ENCODE measurements at regions not wholly inside any gene's neighbourhood (a gene's known extent, or its start where the extent isn't known, plus 50 kb on each side); places are given as distances from the start of the nearest gene placed in this dataset.

GRCh38 chr5:63697811-63698210 is 264.4 kb downstream of the HTR1A start:
- TF ChIP-seq ZNF425 (CRISPR knock-in tag; conservative IDR thresholded peaks at IDR 0.05) (no peak), SMAD3 (CRISPR knock-in tag; IDR thresholded peaks at IDR 0.05; ENCODE audit: borderline replicate concordance) (no peak), ZNF532 (CRISPR knock-in tag; IDR thresholded peaks at IDR 0.05; ENCODE audit: borderline replicate concordance) (no peak), GABPB1 (CRISPR knock-in tag; IDR thresholded peaks at IDR 0.05) (no peak), ZSCAN18 (CRISPR knock-in tag; IDR thresholded peaks at IDR 0.05) (no peak), CDX4 (CRISPR knock-in tag; IDR thresholded peaks at IDR 0.05; ENCODE audit: borderline replicate concordance) (no peak), ZMAT4 (CRISPR knock-in tag; IDR thresholded peaks at IDR 0.05) (no peak), ZBTB21 (CRISPR knock-in tag; IDR thresholded peaks at IDR 0.05; ENCODE audit: borderline replicate concordance) (no peak), TCF7 (CRISPR knock-in tag; IDR thresholded peaks at IDR 0.05; ENCODE audit: low read depth) (no peak), NFE2L1 (CRISPR knock-in tag; IDR thresholded peaks at IDR 0.05) (no peak), RORB (CRISPR knock-in tag; IDR thresholded peaks at IDR 0.05) (no peak), ZNF121 (CRISPR knock-in tag; IDR thresholded peaks at IDR 0.05) (no peak), NFYB (CRISPR knock-in tag; conservative IDR thresholded peaks at IDR 0.05; ENCODE audit: low read depth) (no peak), FOXJ3 (CRISPR knock-in tag; IDR thresholded peaks at IDR 0.05; ENCODE audit: borderline replicate concordance) (no peak), GRHL2 (CRISPR knock-in tag; IDR thresholded peaks at IDR 0.05; ENCODE audit: insufficient replicate concordance, severe bottlenecking) (no peak), E2F5 (CRISPR knock-in tag; IDR thresholded peaks at IDR 0.05) (no peak)
- ChIA-PET POLR2A (no interaction called here), CTCF (no interaction called here)
- H3K36me3 Mint-ChIP-seq, result no peaks in the 10 kb centered on the region
- DNase-seq (ENCODE audit: low spot score), result no peak
- no peaks in the 10 kb centered on the region for H3K9me3 Mint-ChIP-seq
- H3K4me3 Mint-ChIP-seq, result no peak overlapping the region
- no peaks in the 10 kb centered on the region for H3K4me1 Mint-ChIP-seq
- no peak for ATAC-seq
- no peaks in the 10 kb centered on the region for H3K27me3 Mint-ChIP-seq (ENCODE audit: low read depth)
- H3K27ac Mint-ChIP-seq, result no peak overlapping the region

- TF ChIP-seq NFYB (CRISPR knock-in tag; conservative IDR thresholded peaks at IDR 0.05; ENCODE audit: low read depth), result no peak
- TF ChIP-seq GRHL2 (CRISPR knock-in tag; IDR thresholded peaks at IDR 0.05; ENCODE audit: insufficient replicate concordance, severe bottlenecking), result no peak
- TF ChIP-seq ARID4B (CRISPR knock-in tag; IDR thresholded peaks at IDR 0.05; ENCODE audit: borderline replicate concordance), result no peak
- no peak for TF ChIP-seq CBFB (CRISPR knock-in tag; IDR thresholded peaks at IDR 0.05; ENCODE audit: low read depth)
- no peaks in the 10 kb centered on the region for H3K36me3 Mint-ChIP-seq
- no peaks in the 10 kb centered on the region for H3K9me3 Mint-ChIP-seq
- no peak overlapping the region for H3K4me3 Mint-ChIP-seq
- CTCF ChIA-PET, result no interaction called here
- H3K4me1 Mint-ChIP-seq, result peaks cover 30% of the 10 kb centered on the region
- no peaks in the 10 kb centered on the region; the same call in 1 of the 2 replicates for H3K27me3 Mint-ChIP-seq (ENCODE audit: low read depth)
- DNase-seq (ENCODE audit: low spot score) (no peak), ATAC-seq (no peak)
- POLR2A ChIA-PET, result no interaction called here
- H3K27ac Mint-ChIP-seq, result no peak overlapping the region
Measured at GRCh38 chr5:63690546-63690945, 271.7 kb downstream of the HTR1A start.
